Neural crest cell (in vitro differentiated cells): ENCODE measurements at regions not wholly inside any gene's neighbourhood (a gene's known extent, or its start where the extent isn't known, plus 50 kb on each side); places are given as distances from the start of the nearest gene placed in this dataset.

Experiments used
- DNase-seq: peaks from one replicate; pipeline ENCODE4 v3.0.0; 2021; ENCODE audit warnings: low read depth, mixed read lengths, low spot score
- H3K27ac Mint-ChIP-seq: one replicate; pipeline ENCODE4 v1.8.0; 2021; ENCODE audit warnings: mild to moderate bottlenecking, mixed read lengths; ENCODE audit not compliant: unreplicated experiment
- H3K27me3 Mint-ChIP-seq: 2 replicates; pipeline ENCODE4 v1.8.0; 2021; ENCODE audit warnings: low read depth, mild to moderate bottlenecking, mixed read lengths
- H3K36me3 Mint-ChIP-seq: 2 replicates; pipeline ENCODE4 v1.8.0; 2021; ENCODE audit warnings: low read depth, mild to moderate bottlenecking, mixed read lengths
- H3K4me1 Mint-ChIP-seq: 2 replicates; pipeline ENCODE4 v1.8.0; 2021; ENCODE audit warnings: mixed read lengths
- H3K4me3 Mint-ChIP-seq: one replicate; pipeline ENCODE4 v1.8.0; 2021; ENCODE audit warnings: mild to moderate bottlenecking, mixed read lengths
- H3K9me3 Mint-ChIP-seq: 2 replicates; pipeline ENCODE4 v1.8.0; 2021; ENCODE audit warnings: mixed read lengths
- TF ChIP-seq, protein P1 (sequence below): fragments of 200-600 bp; sonication (generic); conservative IDR thresholded peaks from 2 replicates; pipeline ENCODE4 v1.5.0; 2021; ENCODE audit warnings: antibody characterized with exemption, mild to moderate bottlenecking

DNA sequence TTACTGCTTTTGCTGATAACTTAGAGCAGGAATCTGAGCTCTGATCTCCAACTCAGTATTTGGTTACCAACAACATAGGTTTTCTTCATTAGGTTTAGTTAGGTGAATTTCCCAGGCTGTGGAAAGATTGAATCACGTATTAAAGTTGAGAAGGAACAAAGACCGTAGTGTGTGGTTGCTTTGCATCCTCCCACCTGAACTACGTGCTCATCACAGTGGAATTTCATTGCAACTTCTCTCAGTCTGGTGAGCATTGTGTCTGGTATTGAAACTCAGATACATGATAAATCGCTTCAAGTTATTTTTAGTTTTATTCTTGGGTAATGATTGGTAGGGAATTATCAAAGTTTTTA lies 139.4 kb upstream of the AKR1E2 start:
- H3K9me3 Mint-ChIP-seq: peaks cover 3% of the 10 kb centered on the region

DNA sequence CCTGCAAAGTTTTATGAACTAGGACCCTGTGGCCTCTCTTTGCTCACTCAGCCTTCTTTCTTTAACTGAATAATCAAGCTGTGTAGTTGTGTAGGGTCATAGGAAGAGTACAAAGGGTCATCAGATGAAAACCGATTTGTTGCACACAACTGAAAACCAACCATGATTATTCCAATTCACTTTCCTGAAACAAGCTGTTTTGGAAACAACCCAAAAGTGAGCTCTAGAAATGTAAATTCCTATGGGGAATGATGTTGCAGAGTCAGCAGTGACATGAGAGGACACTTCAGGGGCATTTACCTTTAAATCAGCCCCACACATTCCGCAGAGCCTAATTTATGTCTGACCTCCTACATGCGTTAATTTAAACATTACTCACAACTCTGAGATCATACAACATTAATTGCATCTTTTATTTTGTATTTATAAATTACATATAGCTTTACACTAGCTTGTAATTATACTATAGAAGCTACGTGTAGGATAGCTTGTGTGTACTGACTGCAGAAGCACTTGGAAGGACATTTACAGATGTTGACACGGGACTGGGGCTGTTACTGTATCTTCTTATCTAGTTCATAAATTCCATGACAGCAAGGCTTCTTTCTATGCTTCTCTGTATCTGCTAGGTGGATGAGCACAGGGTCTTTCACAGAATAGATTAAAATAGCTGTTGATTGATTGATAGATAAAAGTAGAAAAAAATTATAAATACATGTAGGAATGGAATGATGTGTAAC lies 139.9 kb upstream of the AKR1E2 start:
- DNase-seq: no peak
- Mint-ChIP-seq H3K36me3 (no peaks in the 10 kb centered on the region), H3K9me3 (peaks cover 3% of the 10 kb centered on the region), H3K27me3 (no peaks in the 10 kb centered on the region), H3K4me1 (peaks cover 12% of the 10 kb centered on the region), H3K27ac (no peak overlapping the region), H3K4me3 (no peak overlapping the region)
- TF ChIP-seq, protein P1, sequence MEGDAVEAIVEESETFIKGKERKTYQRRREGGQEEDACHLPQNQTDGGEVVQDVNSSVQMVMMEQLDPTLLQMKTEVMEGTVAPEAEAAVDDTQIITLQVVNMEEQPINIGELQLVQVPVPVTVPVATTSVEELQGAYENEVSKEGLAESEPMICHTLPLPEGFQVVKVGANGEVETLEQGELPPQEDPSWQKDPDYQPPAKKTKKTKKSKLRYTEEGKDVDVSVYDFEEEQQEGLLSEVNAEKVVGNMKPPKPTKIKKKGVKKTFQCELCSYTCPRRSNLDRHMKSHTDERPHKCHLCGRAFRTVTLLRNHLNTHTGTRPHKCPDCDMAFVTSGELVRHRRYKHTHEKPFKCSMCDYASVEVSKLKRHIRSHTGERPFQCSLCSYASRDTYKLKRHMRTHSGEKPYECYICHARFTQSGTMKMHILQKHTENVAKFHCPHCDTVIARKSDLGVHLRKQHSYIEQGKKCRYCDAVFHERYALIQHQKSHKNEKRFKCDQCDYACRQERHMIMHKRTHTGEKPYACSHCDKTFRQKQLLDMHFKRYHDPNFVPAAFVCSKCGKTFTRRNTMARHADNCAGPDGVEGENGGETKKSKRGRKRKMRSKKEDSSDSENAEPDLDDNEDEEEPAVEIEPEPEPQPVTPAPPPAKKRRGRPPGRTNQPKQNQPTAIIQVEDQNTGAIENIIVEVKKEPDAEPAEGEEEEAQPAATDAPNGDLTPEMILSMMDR: no peak

More for the DNA sequence above, 139.4 kb upstream of the AKR1E2 start:
- Mint-ChIP-seq H3K4me3 (no peak overlapping the region), H3K27ac (no peak overlapping the region), H3K36me3 (no peaks in the 10 kb centered on the region), H3K4me1 (peaks cover 12% of the 10 kb centered on the region), H3K27me3 (no peaks in the 10 kb centered on the region)
- no peak for DNase-seq
- TF ChIP-seq, protein P1: no peak

GRCh38 chr10:4685491-4685890 lies 140.5 kb upstream of the AKR1E2 start:
- TF ChIP-seq, protein P1: no peak
- no peak for DNase-seq
- H3K4me3 Mint-ChIP-seq: no peak overlapping the region
- no peaks in the 10 kb centered on the region for H3K27me3 Mint-ChIP-seq
- no peaks in the 10 kb centered on the region for H3K36me3 Mint-ChIP-seq
- H3K4me1 Mint-ChIP-seq: peaks cover 12% of the 10 kb centered on the region
- peaks cover 3% of the 10 kb centered on the region for H3K9me3 Mint-ChIP-seq
- H3K27ac Mint-ChIP-seq: no peak overlapping the region

- no peaks in the 10 kb centered on the region for H3K36me3 Mint-ChIP-seq
These were observed 141.6 kb upstream of the AKR1E2 start for GRCh38 chr10:4684434-4684833.

DNA sequence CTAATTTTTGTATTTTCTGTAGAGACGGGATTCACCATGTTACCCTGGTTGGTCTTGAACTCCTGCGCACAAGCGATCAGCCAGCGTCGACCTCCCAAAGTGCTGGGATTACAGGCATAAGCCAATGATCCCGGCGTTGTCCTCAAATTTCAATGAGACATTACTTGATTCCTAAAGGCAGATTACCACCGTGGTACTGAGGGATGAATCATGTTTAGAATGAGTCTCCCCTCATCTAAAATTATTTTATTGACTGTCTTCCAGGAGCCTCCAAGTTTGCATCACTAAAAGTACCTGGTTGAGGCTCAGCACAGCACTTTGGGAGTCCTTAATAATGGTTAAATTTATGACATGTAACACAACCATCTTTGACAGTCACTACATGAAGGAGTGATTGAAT lies 142.2 kb upstream of the AKR1E2 start:
- TF ChIP-seq, protein P1: no peak
- Mint-ChIP-seq H3K4me1 (peaks cover 12% of the 10 kb centered on the region), H3K27ac (no peak overlapping the region), H3K9me3 (no peaks in the 10 kb centered on the region), H3K27me3 (no peaks in the 10 kb centered on the region), H3K36me3 (no peaks in the 10 kb centered on the region), H3K4me3 (no peak overlapping the region)
- no peak for DNase-seq

More at GRCh38 chr10:4684434-4684833, 141.6 kb upstream of the AKR1E2 start:
- Mint-ChIP-seq H3K27me3 (no peaks in the 10 kb centered on the region), H3K27ac (no peak overlapping the region), H3K4me3 (no peak overlapping the region), H3K9me3 (peaks cover 1% of the 10 kb centered on the region), H3K4me1 (peaks cover 12% of the 10 kb centered on the region)
- DNase-seq: no peak
- TF ChIP-seq, protein P1: no peak
